NCI-H1930 (cell line): ENCODE measurements at regions not wholly inside any gene's neighbourhood (a gene's known extent, or its start where the extent isn't known, plus 50 kb on each side); places are given as distances from the start of the nearest gene placed in this dataset.

ENCODE experiments used
- DNase-seq, 2 experiments: peaks; one replicate each; lab custom pipeline; 2025; lab: John Stamatoyannopoulos, UW

DNA sequence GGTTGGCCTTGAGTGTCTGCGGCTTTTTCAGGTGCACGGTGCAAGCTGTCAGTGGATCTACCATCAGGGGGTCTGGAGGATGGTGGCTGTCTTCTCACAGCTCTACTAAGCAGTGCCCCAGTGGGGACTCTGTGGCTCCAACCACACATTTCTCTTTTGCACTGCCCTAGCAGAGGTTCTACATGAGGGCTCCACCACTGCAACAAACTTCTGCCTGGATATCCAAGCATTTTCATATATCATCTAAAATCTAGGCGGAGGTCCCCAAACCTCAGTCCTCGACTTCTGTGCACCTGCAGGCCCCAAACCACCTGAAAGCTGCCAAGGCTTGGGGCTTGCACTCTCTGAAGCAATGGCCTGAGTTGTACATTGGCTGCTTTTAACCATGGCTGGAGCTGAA lies 601.5 kb downstream of the MTRR start:
- no peak for DNase-seq

DNA sequence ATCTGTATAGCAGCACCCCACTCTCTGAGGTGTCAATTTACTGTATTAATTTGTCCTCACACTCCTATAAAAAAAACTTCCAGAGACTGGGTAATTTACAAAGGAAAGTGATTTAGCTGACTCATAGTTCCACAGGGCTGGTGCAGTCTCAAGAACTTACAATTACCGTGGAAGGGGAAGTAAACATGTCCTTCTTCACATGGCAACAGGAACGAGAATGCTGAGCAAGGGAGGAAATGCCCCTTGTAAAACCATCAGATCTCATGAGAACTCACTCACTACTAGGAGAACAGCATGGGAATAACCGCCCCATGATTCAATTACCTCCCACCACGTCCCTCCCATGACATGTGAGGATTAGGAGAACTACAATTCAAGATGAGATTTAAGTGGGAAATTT lies 602.6 kb downstream of the MTRR start:
- no peak for DNase-seq

GRCh38 chr5:8473016-8473415 lies 604.1 kb downstream of the MTRR start:
- DNase-seq = no peak

DNA sequence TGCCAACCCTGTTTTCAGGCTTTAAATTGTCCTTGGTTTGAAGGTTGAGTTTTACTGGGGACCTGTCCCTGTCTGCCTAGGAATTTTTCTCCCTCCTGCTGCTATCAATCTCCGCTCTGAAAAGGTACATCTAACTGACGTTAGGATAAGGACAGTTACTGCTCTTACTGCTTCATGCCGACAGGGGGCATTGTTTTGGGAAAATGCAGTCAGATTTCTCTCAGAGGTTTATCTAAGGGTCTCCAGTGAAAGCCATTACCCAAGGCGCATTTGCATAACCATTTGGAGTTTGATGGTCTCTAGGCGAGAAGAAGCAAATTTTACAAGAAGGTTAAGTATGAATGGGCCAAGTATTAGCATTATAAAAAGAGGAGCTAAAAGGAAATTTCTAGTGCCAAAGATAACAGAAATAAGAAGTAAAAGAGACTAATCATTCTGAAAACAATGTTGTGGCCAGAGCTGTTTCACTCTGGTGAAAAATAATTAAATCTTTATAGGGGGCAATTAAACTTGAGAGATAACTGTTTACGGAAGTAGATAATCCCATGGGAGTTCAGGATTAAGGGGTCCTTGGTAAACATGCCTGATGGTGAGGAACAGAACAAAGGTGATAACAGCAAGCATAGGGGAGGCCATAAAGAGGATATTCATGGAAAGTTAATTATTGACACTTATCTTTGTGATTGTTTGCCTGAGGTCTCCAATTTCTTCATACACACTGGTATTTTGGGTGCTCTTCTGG lies 605.0 kb downstream of the MTRR start:
- DNase-seq = no peak

- no peak for DNase-seq
Measured at GRCh38 chr5:8474569-8474930, 605.6 kb downstream of the MTRR start.

- DNase-seq = no peak
Measured at GRCh38 chr5:8478326-8478725, 609.4 kb downstream of the MTRR start.

GRCh38 chr5:8481007-8481406 lies 612.1 kb downstream of the MTRR start:
- no peak for DNase-seq

DNA sequence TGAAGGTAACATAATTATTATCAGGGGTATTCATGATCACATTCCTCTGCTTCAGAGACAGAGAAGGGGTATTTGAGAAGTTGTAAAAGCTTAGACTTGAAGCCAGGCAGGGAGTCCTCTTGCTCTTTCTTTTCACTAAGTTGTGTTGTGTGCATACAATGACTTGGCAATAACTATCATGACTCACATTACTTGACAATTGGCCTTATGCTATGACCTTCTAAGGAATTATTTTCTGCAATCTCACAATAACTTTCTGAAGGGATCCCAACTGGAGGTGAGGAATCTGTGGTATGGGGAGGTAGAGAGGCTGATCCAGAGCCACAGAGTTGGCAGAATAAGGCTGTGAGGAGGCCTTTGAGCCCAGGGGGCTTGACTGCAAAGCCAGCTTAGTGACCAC lies 622.3 kb downstream of the MTRR start:
- no peak for DNase-seq

DNA sequence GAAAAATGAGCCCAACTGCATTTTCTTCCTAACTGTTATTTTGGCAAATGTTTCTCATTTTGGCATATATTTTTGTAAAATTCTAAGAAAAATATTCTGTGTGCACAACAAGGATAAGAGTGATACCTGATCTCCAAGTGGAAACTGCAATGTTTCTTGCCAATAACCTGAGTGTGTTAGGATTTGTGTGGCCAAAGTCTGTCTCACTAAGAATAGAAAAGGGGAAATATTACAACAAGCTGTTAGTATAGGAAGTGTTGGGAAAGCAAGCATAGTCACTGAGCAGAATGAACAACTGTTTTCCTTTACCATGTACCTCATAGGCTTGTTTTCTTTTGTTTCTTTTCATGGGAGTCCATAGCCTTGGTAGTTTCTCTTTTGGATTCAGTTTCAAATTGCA lies 624.2 kb downstream of the MTRR start:
- DNase-seq = no peak

GRCh38 chr5:8500426-8500825 lies 631.5 kb downstream of the MTRR start:
- no peak for DNase-seq

- DNase-seq = no peak
Measured at GRCh38 chr5:8505196-8505595, 636.2 kb downstream of the MTRR start.

DNA sequence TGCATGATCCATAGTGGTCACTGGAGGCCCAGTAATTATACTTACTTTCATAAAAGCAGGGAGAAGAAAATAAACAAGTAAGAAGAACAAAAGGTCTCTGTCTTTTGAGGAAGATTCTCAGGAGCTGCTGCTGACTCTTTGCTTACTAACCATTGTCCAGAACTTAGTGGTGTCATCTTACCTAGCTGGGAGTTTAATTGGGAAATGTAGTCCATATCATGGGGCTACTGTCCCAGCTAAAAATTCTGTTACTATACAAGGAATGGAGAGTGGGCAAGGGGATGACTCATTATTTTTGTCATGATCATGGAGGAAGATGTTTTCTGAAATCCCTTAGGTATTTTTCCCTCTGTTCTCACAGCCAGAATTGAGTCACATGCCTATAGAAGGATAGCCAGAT lies 639.3 kb downstream of the MTRR start:
- no peak for DNase-seq

DNA sequence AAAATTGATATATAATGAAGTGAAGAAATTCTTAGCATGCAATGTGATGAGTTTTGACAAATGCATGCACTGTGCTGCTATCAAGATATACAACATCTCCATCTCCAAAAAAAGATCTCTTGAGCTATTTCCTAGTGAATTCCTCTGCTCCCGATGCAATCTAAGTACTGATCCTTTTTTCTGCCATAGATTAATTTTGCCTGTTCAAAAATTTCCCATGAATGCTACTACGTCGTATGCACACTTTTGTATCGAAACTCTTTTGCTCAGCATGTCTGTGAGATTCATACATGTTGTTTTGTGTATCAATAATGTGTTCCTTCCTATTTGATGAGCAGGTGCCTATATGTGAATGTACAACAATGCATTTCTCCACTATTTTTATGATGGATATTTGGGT lies 647.4 kb downstream of the MTRR start:
- DNase-seq = no peak

DNA sequence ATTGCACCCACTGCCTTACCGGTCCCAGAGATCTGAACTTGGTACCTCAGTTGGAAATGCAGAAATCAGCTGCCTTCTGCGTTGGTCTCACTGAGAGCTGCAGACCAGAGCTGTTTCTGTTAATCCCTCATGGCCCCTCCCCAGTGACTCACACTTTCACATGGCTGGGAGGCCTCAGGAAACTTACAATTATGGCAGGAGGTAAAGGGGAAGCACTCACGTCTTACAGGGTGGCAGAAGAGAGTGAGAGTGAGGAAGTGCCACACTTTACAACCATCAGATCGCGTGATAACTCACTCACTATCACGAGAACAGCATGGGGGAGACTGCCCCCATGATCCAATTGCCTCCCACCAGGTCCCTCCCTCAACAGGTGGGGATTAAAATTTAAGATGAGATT lies 648.5 kb downstream of the MTRR start:
- no peak for DNase-seq

GRCh38 chr5:8520917-8521316 lies 652.0 kb downstream of the MTRR start:
- no peak for DNase-seq

GRCh38 chr5:8521991-8522390 lies 653.0 kb downstream of the MTRR start:
- no peak for DNase-seq

- no peak for DNase-seq
Measured at GRCh38 chr5:8522646-8523045, 653.7 kb downstream of the MTRR start.

- DNase-seq = no peak
Measured at GRCh38 chr5:8523501-8523900, 654.6 kb downstream of the MTRR start.

- DNase-seq = no peak
Measured at GRCh38 chr5:8525819-8526218, 656.9 kb downstream of the MTRR start.

- DNase-seq = no peak
Measured at GRCh38 chr5:8528106-8528505, 659.2 kb downstream of the MTRR start.

GRCh38 chr5:8538821-8539220 lies 669.9 kb downstream of the MTRR start:
- DNase-seq = peak; percentile 87 to 94

GRCh38 chr5:8540317-8540716 lies 671.4 kb downstream of the MTRR start:
- DNase-seq = no peak

GRCh38 chr5:8550921-8551320 lies 682.0 kb downstream of the MTRR start:
- DNase-seq = no peak

DNA sequence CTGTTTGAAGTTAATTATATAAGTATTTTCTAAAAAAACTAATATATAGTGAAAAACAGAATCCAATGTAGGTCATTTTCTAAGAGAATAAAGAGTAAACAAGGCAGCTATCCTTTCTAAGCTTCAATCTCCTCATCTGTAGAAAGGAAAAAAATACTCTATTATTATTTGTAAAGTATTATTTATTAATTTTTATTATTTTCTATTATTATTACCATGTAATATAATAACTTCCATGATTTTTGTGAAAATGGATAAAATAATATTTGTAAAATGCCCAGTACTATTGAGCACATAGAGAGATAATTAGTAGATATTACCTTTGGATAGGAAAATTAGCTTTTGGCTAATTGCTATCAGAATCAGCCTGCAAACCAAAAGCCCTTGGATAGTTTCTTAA lies 684.4 kb downstream of the MTRR start:
- no peak for DNase-seq

- DNase-seq = no peak
Measured at GRCh38 chr5:8557728-8558127, 688.8 kb downstream of the MTRR start.
